ENCODE measurements at regions not wholly inside any gene's neighbourhood (a gene's known extent, or its start where the extent isn't known, plus 50 kb on each side); places are given as distances from the start of the nearest gene placed in this dataset.

GRCh38 chr9:78918976-78919375, 622.1 kb downstream of the PSAT1 start:
- Histone ChIP-seq H3K27me3 (no peaks in the 10 kb centered on the region), H3K36me3 (no peaks in the 10 kb centered on the region), H3K4me3 (no peak overlapping the region), H3K9me3 (no peaks in the 10 kb centered on the region), H3K27ac (no peak overlapping the region), H3K4me1 (no peaks in the 10 kb centered on the region)
- no peak for DNase-seq
- intact Hi-C loops (cut with DNase I; ENCODE audit: low total_unique reads): no loop called here
- TF ChIP-seq CTCF (IDR thresholded peaks at IDR 0.05): no peak
- no peak for TF ChIP-seq POLR2A (IDR thresholded peaks at IDR 0.05)

- Histone ChIP-seq H3K27me3 (no peaks in the 10 kb centered on the region), H3K36me3 (no peaks in the 10 kb centered on the region), H3K27ac (no peak overlapping the region), H3K9me3 (no peaks in the 10 kb centered on the region), H3K4me1 (no peaks in the 10 kb centered on the region), H3K4me3 (no peak overlapping the region)
- TF ChIP-seq POLR2A (IDR thresholded peaks at IDR 0.05) (no peak), CTCF (IDR thresholded peaks at IDR 0.05) (no peak)
- DNase-seq: no peak
- intact Hi-C loops (cut with DNase I; ENCODE audit: low total_unique reads): no loop called here
Observed at GRCh38 chr9:78919701-78920100, 622.8 kb downstream of the PSAT1 start.

GRCh38 chr9:78921341-78921740, 624.4 kb downstream of the PSAT1 start:
- Histone ChIP-seq H3K27me3 (no peaks in the 10 kb centered on the region), H3K36me3 (no peaks in the 10 kb centered on the region), H3K4me3 (no peak overlapping the region), H3K9me3 (no peaks in the 10 kb centered on the region), H3K27ac (no peak overlapping the region), H3K4me1 (no peaks in the 10 kb centered on the region)
- no peak for DNase-seq
- TF ChIP-seq CTCF (IDR thresholded peaks at IDR 0.05) (no peak), POLR2A (IDR thresholded peaks at IDR 0.05) (no peak)
- intact Hi-C loops (cut with DNase I; ENCODE audit: low total_unique reads): no loop called here

- TF ChIP-seq CTCF (IDR thresholded peaks at IDR 0.05): no peak
- no peak for TF ChIP-seq POLR2A (IDR thresholded peaks at IDR 0.05)
- H3K9me3 ChIP-seq: no peaks in the 10 kb centered on the region
- no peaks in the 10 kb centered on the region for H3K27me3 ChIP-seq
- H3K4me3 ChIP-seq: no peak overlapping the region
- DNase-seq: no peak
- no peak overlapping the region for H3K27ac ChIP-seq
- H3K4me1 ChIP-seq: no peaks in the 10 kb centered on the region
- intact Hi-C loops (cut with DNase I; ENCODE audit: low total_unique reads): no loop called here
- no peaks in the 10 kb centered on the region for H3K36me3 ChIP-seq
Observed at GRCh38 chr9:78923966-78924659, 627.2 kb downstream of the PSAT1 start.

GRCh38 chr9:78927099-78927940, 630.4 kb downstream of the PSAT1 start:
- no peaks in the 10 kb centered on the region for H3K4me1 ChIP-seq
- H3K27ac ChIP-seq: no peak overlapping the region
- TF ChIP-seq POLR2A (IDR thresholded peaks at IDR 0.05) (no peak), CTCF (IDR thresholded peaks at IDR 0.05) (no peak)
- H3K27me3 ChIP-seq: no peaks in the 10 kb centered on the region
- H3K4me3 ChIP-seq: no peak overlapping the region
- no peaks in the 10 kb centered on the region for H3K9me3 ChIP-seq
- intact Hi-C loops (cut with DNase I; ENCODE audit: low total_unique reads): no loop called here
- H3K36me3 ChIP-seq: no peaks in the 10 kb centered on the region
- no peak for DNase-seq

Data from uterus (tissue), 3 donors.